K562 (cell line): ENCODE measurements at regions not wholly inside any gene's neighbourhood (a gene's known extent, or its start where the extent isn't known, plus 50 kb on each side); places are given as distances from the start of the nearest gene placed in this dataset.

ENCODE experiments used
- ATAC-seq: fragments of 200-7000 bp; cut with Tn5 transposase; 3 replicates; pipeline ENCODE4 v1.9.1; 2020; ENCODE audit warnings: moderate library complexity
- BruUV-seq: library from RNA; stranded (reverse); fragments of 400-500 nt; replicated peaks from 2 replicates; lab custom pipeline; 2021; lab: Mats Ljungman, UMichigan
- CTCF ChIA-PET: fragments of 300-600 bp; formaldehyde crosslinking; extraction: SDS; loops from one replicate; lab custom pipeline; 2021; ENCODE audit warnings: low intra/inter-chr PET ratio; lab: Yijun Ruan, JAX
- POLR2A ChIA-PET: fragments of 300-600, 350-650 bp; sonication (Branson Sonifier 250); formaldehyde crosslinking; extraction: SDS; loops from one replicate; lab custom pipeline; 2021; ENCODE audit warnings: antibody characterized with exemption, inconsistent platforms; lab: Yijun Ruan, JAX
- DNase-seq, 4 experiments: peaks; one replicate each; pipeline versions ENCODE4 v3.0.0 to v3.0.0-alpha.2; 2011 to 2018; ENCODE audit warnings: low spot score in 3 of 4, mixed read lengths in 3 of 4; ENCODE audit errors: extremely low read depth in 1 of 4
- FAIRE-seq: peaks from 2 replicates; lab custom pipeline; 2011; peaks lifted over from hg19 to GRCh38; lab: Jason Lieb, UNC
- H2AFZ ChIP-seq: 2 replicates; pipeline ENCODE4 v1.6.0; 2011; ENCODE audit warnings: low read depth, low read length, control low read depth, inconsistent platforms
- H3K27ac ChIP-seq: fragments of 200-600 bp; 3 replicates; pipeline ENCODE4 v1.8.0; 2011; ENCODE audit warnings: low read depth, mild to moderate bottlenecking, control low read depth, inconsistent platforms, low read length, moderate library complexity, mixed read lengths; ENCODE audit errors: extremely low read depth
- H3K27me3 ChIP-seq, 2 experiments: fragments of 300-600 bp in 1 of 2; 2 replicates in 1 of 2; 3 replicates in 1 of 2; pipeline versions ENCODE4 v1.6.0 to v1.8.0; 2011; ENCODE audit warnings: inconsistent platforms in 2 of 2, low read length in 2 of 2, mild to moderate bottlenecking in 1 of 2, mixed read lengths in 1 of 2, moderate library complexity in 1 of 2; ENCODE audit not compliant: control insufficient read depth in 2 of 2, insufficient read depth in 2 of 2
- H3K36me3 ChIP-seq: fragments of 300-600 bp; 3 replicates; pipeline ENCODE4 v1.8.0; 2011; ENCODE audit warnings: mild to moderate bottlenecking, low read length, inconsistent platforms; ENCODE audit not compliant: control insufficient read depth, insufficient read depth
- H3K4me1 ChIP-seq, 2 experiments: fragments of 200-600 bp in 1 of 2; replicated peaks in 1 of 2; 2 replicates in 1 of 2; 3 replicates in 1 of 2; pipeline versions ENCODE4 v1.5.1 to v1.8.0; 2011; ENCODE audit warnings: inconsistent platforms in 2 of 2, low read length in 2 of 2, mild to moderate bottlenecking in 1 of 2, mixed read lengths in 1 of 2, moderate library complexity in 1 of 2; ENCODE audit not compliant: control insufficient read depth in 2 of 2, insufficient read depth in 2 of 2
- H3K4me2 ChIP-seq: 2 replicates; pipeline ENCODE4 v1.6.1; 2011; ENCODE audit warnings: low read length, control low read depth, inconsistent platforms, mixed read lengths; ENCODE audit not compliant: insufficient read depth
- H3K4me3 ChIP-seq: fragments of 200-600 bp; sonication (generic), shearing (Covaris generic); 2 replicates; pipeline ENCODE4 v1.5.1; 2016; ENCODE audit warnings: control low read depth, inconsistent platforms
- H3K79me2 ChIP-seq: fragments of 200-600 bp; 3 replicates; pipeline ENCODE4 v1.8.0; 2011; ENCODE audit warnings: low read length, inconsistent platforms; ENCODE audit not compliant: control insufficient read depth, insufficient read depth
- H3K9ac ChIP-seq, 2 experiments: 2 replicates each; pipeline versions ENCODE4 v1.6.0 to v1.6.1; 2011; ENCODE audit warnings: low read depth in 2 of 2, low read length in 2 of 2, control low read depth in 1 of 2, inconsistent platforms in 1 of 2, mild to moderate bottlenecking in 1 of 2, mixed read lengths in 1 of 2; ENCODE audit not compliant: insufficient read depth in 1 of 2
- H3K9me1 ChIP-seq: one replicate; pipeline ENCODE4 v1.6.0; 2011; ENCODE audit warnings: inconsistent platforms, mild to moderate bottlenecking, low read length, moderate library complexity; ENCODE audit not compliant: control insufficient read depth, insufficient read depth
- H3K9me3 ChIP-seq: replicated peaks from 2 replicates; pipeline ENCODE4 v1.5.1; 2011; ENCODE audit warnings: low read depth, low read length, inconsistent platforms; ENCODE audit not compliant: control insufficient read depth, insufficient read depth
- H4K20me1 ChIP-seq: replicated peaks from 2 replicates; pipeline ENCODE4 v1.6.1; 2011; ENCODE audit warnings: low read length, inconsistent platforms, mixed read lengths; ENCODE audit not compliant: control insufficient read depth, insufficient read depth
- GTF2E2 ChIP-seq: fragments of 200-800 bp; sonication (Bioruptor generic); IDR thresholded peaks from 2 replicates; pipeline ENCODE4 v1.6.1; 2016; ENCODE audit warnings: missing genetic modification characterization, missing compliant biosample characterization
- WGBS: fragments of 100-300 bp; shearing (Covaris generic); methylation state at CpG from one replicate; pipeline ENCODE4 v1.1.6; 2016; ENCODE audit warnings: low coverage, mixed read lengths; ENCODE audit not compliant: insufficient coverage; ENCODE audit errors: missing lambda C conversion rate; 5-methylcytosine and 5-hydroxymethylcytosine counted together
- in situ Hi-C: fragments of 300-500 bp; cut with MboI; formaldehyde crosslinking; loops from 4 replicates; pipeline ENCODE4 v1.15.0; 2018; ENCODE audit warnings: inconsistent platforms, mixed read lengths
- intact Hi-C: fragments of 100-400 bp; cut with micrococcal nuclease; formaldehyde crosslinking; loops from 2 replicates; pipeline ENCODE4 v1.14.2; 2022
- TF ChIP-seq, protein P1 (sequence below): fragments of 450-650 bp; IDR thresholded peaks from 2 replicates; pipeline ENCODE4 v1.6.1; 2018; ENCODE audit not compliant: partially characterized antibody
- TF ChIP-seq, protein P2 (sequence below): fragments of 250-450 bp; sonication (Bioruptor Pico); IDR thresholded peaks from 2 replicates; pipeline ENCODE4 v1.8.0; 2022; ENCODE audit warnings: inconsistent platforms, mild to moderate bottlenecking, moderate library complexity, borderline replicate concordance

DNA sequence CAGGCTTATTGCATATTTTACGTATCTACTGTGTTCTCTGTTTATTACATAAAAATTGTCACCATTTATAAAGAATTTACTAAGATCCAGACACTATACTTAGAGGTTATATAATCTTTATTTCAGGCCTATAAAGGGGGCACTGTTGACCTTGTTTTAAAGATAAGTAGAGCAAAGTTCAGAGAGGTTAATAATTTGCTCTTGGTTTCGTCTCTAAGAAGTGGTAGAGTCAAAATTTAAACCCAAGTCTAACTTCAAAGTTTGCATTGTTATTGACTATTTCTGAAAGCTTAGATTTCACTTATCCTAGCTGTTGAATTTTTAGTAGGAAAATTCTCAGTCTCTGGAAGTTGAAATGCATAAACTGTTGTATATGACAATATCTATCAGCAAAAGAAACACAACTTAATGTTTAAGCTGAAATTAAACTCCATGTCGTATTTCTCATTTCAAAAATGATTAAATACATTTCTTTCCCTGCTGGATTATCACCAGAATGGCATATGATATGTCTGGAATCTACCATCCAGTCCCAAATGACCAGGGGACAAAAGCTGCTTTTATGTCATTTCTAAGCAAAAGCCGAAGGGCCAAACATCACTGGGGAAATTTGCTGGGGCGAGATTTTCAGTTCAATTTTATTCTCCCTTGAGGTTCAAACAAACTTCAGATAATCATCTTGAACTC lies 138.4 kb downstream of the SLC7A11 start:
- WGBS, result 2% methylated on average over 5 of the region's 5 CpGs
- no peak overlapping the region for H2AFZ ChIP-seq
- H3K9me1 ChIP-seq, result no peaks in the 10 kb centered on the region
- ChIA-PET CTCF (no interaction called here), POLR2A (no interaction called here)
- ATAC-seq (no peak), DNase-seq (no peak), FAIRE-seq (no peak)
- no peak overlapping the region for H3K27ac ChIP-seq
- no peaks in the 10 kb centered on the region for H3K9me3 ChIP-seq
- H3K4me3 ChIP-seq, result no peak overlapping the region
- no peaks in the 10 kb centered on the region for H3K27me3 ChIP-seq
- H3K4me1 ChIP-seq, result no peaks in the 10 kb centered on the region
- no peaks in the 10 kb centered on the region for H4K20me1 ChIP-seq
- in situ Hi-C loops (no loop called here), intact Hi-C loops (no loop called here)
- H3K79me2 ChIP-seq, result no peaks in the 10 kb centered on the region
- BruUV-seq, result no TSS peak
- no peaks in the 10 kb centered on the region for H3K36me3 ChIP-seq
- TF ChIP-seq, protein P1, sequence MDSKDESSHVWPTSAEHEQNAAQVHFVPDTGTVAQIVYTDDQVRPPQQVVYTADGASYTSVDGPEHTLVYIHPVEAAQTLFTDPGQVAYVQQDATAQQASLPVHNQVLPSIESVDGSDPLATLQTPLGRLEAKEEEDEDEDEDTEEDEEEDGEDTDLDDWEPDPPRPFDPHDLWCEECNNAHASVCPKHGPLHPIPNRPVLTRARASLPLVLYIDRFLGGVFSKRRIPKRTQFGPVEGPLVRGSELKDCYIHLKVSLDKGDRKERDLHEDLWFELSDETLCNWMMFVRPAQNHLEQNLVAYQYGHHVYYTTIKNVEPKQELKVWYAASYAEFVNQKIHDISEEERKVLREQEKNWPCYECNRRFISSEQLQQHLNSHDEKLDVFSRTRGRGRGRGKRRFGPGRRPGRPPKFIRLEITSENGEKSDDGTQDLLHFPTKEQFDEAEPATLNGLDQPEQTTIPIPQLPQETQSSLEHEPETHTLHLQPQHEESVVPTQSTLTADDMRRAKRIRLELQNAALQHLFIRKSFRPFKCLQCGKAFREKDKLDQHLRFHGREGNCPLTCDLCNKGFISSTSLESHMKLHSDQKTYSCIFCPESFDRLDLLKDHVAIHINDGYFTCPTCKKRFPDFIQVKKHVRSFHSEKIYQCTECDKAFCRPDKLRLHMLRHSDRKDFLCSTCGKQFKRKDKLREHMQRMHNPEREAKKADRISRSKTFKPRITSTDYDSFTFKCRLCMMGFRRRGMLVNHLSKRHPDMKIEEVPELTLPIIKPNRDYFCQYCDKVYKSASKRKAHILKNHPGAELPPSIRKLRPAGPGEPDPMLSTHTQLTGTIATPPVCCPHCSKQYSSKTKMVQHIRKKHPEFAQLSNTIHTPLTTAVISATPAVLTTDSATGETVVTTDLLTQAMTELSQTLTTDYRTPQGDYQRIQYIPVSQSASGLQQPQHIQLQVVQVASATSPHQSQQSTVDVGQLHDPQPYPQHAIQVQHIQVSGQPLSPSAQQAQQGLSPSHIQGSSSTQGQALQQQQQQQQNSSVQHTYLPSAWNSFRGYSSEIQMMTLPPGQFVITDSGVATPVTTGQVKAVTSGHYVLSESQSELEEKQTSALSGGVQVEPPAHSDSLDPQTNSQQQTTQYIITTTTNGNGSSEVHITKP, result peak; percentile 11
- TF ChIP-seq, protein P2, sequence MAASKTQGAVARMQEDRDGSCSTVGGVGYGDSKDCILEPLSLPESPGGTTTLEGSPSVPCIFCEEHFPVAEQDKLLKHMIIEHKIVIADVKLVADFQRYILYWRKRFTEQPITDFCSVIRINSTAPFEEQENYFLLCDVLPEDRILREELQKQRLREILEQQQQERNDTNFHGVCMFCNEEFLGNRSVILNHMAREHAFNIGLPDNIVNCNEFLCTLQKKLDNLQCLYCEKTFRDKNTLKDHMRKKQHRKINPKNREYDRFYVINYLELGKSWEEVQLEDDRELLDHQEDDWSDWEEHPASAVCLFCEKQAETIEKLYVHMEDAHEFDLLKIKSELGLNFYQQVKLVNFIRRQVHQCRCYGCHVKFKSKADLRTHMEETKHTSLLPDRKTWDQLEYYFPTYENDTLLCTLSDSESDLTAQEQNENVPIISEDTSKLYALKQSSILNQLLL (CRISPR knock-in tag), result no peak
- no peak for TF ChIP-seq GTF2E2 (tag)
- H3K4me2 ChIP-seq, result no peak overlapping the region
- H3K9ac ChIP-seq, result no peak overlapping the region
